GM18909 (cell line): ENCODE measurements at regions not wholly inside any gene's neighbourhood (a gene's known extent, or its start where the extent isn't known, plus 50 kb on each side); places are given as distances from the start of the nearest gene placed in this dataset.
"Not testable (repeated sequence)": the region's sequence is repeated elsewhere in the genome, so short reads cannot be mapped to it uniquely, and the experiment has no call there.

Source experiments
- ATAC-seq: cut with Tn5 transposase; IDR thresholded peaks from one replicate; pipeline ENCODE4 v1.9.1; 2021; ENCODE audit warnings: mild to moderate bottlenecking; ENCODE audit not compliant: unreplicated experiment, poor library complexity

DNA sequence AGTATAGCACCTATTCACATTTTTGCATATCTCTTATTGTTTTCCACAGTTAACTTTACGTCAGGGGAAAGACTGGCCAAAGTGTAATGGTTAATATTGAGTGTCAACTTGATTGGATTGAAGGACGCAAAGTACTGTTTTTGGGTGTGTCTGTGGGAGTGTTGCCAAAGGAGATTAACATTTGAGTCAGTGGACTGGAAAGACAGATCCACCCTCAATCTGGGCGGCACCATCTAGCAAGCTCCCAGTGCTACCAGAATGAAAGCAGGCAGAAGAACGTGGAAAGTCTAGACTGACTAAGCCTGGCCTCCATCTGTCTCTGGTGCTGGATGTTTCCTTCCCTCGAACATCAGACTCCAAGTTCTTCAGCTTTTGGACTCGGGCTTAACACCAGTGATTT lies 1900.7 kb upstream of the RAG2 start:
- ATAC-seq: no peak

DNA sequence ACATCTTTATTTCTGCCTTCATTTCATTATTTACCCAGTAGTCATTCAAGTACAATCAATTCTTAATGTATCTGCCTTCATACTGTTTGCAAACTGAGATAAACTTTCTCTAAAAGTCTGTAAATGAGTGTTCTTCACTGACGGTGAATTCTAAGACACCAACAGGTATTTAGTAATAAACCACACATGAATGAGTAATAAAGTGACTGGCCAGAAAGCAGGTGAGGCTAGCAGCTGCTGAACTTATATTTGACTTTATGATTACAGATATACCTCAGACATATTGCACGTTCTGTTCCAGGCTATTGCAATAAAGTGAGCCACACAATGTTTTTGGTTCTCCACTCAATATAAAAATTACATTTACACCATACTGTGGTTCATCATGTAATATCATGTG lies 1894.0 kb upstream of the RAG2 start:
- ATAC-seq: no peak

DNA sequence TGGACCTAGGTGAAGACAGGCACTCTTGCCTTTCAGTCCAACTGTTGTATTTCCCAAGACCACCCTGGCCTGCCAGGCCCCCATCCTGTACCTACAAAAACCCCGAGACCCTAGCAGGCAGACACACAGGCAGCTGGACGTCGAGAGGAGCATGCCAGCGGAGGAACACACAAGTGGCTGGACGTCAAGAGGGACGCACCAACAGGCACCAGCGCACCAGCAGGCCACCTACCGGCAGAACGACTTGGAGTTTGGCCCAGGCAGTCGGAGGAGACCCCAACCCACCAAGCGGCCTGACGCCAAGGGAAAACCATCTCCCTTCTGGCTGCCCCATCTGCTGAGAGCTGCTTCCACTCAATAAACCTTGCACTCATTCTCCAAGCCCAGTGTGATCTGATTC lies 1883.4 kb upstream of the RAG2 start:
- ATAC-seq: no peak

DNA sequence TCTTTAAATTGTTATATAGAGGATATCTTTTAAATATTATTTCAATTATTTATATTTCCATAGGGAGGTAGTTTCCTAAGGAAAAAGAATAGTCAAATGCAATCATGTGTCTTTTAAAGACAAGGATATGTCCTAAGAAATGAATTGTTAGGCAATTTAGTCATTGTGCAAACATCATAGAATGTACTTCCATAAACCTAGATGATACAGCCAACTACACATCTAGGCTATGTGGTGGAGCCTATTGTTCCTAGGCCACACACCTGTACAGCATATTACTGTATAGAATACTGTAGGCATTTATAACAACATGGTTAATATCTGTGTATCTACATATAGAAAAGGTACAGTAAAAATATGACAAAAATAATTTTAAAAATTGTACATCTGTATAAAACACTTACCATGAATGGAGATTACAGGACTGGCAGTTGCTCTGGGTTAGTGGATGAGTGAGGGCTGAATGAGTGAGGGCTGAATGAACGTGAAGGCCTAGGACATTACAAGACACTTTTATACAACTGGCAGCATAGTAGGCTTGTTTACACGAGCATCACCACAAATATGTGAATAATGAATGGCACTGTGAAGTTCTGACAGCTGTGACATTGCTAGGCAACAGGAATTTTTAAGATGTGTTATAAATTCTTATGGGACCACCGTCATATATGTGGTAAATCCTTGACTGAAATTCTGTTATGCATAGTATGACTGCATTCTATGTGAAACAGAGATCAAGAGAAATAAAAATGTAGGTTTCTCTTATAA lies 1879.0 kb upstream of the RAG2 start:
- ATAC-seq: no peak

DNA sequence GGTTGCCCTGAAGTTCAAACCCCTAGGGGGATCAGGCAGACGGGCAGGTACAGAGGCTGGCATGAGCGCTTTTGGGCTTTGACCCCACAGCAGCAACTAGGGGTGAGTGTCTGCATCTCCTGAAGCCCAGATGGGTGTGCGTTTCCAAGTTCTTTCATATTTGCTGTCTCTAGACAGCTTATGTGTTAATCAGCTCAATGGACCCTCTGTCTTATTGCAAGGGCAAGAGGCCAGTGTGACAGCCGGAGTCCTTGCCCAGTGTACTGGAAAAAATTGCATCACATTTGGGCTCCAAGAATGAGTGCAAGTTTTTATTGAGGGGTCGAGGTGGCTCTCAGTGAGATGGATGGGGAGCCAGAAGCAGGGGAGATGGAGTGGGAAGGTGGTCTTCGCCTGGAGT lies 1863.7 kb upstream of the RAG2 start:
- ATAC-seq: no peak

DNA sequence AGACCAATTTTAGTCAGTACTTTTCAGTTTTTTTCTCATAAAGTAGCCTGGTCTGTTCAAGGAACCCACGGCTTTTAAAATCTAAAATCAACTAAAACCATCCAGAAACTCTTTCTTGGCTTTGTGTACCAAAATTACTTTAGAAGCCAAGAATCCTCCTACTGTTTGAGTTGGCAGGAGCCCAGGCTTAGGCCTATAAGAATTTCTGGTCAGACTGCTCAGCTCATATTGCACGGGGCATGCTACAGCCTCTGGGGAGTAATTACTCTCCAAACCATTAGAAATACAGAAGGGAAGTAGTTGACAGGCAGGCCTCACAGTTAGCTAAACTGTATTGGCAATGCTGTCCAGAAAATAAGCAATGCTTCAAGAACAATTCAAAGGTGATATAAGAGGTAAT lies 1862.9 kb upstream of the RAG2 start:
- no peak for ATAC-seq

DNA sequence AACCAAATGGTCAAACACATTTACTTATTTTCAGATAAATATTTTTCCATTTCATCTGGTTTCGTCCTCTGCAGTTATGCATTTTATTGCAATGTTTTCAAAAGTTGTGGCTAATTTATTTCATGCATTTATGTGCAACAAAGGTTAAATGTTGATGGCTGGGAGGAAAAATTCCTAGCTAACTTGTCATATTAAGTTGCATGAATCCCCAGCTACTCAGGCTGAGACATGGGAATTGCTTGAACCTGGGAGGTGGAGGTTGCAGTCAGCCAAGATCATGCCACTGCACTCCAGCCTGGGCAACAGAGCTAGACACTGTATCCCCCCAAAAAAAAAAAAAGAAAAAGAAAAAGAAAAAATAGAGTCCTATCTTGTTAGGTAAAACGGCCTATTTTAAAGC lies 1862.4 kb upstream of the RAG2 start:
- ATAC-seq: no peak

DNA sequence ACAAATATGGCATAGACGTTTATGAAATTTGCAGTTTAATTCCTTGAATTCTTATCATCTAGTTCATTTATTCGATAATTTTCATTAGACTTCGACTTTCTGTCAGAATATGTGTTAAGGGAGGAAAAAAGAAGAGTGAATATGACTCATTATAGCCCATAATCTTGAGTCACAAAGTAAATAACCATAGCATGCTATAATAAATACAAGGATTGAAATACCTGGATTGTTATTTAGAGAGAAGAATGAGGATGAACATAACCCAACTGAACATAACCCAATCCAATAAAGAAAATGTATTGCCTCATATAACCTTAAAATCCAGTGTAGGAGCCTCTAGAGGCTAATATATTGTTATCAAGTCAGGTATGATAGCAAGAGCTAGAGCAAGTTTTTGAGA lies 1858.3 kb upstream of the RAG2 start:
- no peak for ATAC-seq

DNA sequence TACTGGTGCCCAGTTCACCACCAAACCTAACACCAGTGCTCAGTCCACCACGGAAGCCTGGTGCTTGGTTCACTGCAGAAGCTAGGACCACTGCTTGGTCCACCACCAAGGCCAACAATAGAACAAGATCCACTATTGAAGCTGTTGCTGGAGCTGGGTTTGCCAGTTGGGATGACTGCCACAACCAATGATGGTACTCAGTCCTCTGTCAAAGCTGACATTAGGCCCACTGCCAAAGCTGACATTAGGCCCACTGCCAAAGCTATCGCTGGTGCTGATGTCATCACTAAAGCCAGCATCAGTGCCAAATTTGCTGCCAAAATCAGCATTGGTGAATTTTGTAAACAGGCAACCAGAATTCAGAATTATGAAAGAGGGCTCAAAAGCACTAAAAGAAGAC lies 1850.2 kb upstream of the RAG2 start:
- no peak for ATAC-seq

DNA sequence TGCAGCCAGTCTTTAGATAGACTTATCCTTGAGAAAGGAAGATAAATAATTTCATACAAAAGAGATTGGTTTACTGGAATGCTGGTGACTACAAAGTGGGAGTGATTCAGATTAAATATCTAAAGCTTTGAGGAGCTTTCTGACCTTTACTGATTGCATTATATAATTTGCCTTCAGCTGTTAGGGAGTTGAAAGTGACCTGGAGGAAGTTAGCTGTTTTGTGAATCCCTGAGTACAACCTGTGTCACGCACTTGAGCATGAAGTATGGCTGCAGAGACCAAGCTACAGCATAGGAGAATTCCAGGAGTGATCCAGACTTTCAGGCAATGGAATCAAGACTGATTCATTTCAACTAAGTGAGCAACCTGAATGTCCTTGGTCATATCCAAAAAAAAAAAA lies 1848.3 kb upstream of the RAG2 start:
- no peak for ATAC-seq

DNA sequence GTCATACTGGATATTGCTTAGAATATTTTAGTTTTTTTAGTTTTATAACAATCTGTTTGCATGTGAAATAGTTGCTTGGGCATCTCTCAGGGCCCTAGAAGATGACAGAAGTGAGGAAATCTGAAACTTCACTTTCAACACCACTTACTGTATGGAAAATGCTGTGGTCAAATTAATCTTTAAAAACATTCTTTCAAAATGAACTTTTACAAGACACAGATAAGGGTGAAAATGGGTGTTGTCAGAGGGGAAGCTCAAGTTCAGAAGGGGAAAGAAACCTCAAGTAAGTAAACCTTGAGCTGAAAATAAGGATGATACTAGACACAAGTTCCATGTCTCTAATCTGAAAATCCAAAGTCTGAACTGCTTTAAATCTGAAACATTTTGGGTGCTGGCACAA lies 1840.1 kb upstream of the RAG2 start:
- no peak for ATAC-seq

DNA sequence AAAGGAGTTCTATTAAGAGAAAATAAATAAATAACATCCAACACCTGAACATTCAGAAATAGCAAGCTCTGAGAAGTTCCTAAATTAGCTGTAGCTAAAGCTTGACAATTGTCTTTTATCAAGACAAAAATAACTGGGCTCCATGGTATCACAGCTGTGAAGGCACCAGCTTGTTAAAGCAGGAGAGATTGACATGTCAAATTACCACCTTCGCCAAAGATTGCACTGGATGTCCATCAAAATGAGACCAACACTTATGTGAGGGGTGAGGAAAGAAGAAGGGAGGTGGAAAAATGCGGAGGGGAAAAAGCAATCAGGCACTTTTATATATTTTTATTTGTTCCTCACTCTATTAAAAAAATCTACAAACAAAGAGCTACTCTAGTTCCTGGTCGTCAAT lies 1827.5 kb upstream of the RAG2 start:
- no peak for ATAC-seq

DNA sequence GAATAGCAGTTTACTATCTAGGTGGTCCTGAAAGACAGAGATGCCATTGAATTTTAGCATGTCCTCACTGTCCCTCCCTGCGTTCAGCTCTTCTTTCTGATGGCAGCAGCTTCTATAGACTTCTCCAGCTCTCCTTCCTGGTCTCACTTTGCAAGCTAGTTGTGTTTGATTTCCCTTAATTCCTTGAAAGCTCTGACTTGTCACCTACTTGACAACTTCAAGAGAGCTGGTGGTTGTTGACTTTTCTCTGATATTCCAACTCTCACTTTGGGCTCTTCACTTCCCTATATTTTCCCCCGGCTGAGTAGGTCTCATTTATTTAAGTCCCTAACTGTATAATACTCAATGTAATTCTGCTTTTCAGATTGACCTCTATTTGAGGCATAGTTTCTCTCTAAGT lies 1825.0 kb upstream of the RAG2 start:
- no peak for ATAC-seq

DNA sequence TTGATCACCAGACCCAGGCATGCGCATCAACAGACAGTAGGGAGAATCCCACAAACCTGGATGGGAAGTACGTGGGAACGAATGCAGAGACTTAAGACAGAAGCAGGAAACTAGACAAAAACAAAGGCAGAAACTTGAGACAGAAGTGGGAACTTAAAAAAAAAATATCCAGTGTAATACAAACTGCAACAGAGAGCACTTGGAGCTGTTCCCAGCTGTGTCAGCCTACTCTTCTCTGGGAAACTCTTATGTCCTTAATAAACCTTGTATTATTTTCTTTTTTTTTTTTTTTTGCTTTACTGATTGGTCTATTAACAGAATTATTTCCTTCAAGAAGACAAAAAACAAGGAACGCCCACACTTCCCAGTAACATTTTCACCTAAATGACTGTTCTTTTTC lies 1818.1 kb upstream of the RAG2 start:
- no peak for ATAC-seq

DNA sequence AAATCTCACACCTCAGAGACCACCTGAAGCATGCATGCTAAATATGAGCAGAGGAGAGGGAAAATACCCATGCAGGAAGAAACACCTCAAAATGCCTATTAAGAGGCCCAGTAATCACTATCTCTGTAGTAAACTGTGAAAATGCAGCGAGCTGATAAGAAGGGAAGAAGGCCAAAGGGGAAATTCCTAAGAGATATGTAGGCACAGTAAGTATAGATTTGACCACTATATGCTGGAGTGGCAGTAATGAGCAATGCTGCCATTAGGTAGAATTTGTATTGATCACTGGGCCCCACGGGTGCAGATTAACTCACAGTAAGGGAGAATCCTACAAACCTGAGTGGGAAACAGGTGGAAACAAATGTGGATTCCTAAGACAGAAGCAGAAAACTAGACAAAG lies 1813.1 kb upstream of the RAG2 start:
- ATAC-seq: no peak

DNA sequence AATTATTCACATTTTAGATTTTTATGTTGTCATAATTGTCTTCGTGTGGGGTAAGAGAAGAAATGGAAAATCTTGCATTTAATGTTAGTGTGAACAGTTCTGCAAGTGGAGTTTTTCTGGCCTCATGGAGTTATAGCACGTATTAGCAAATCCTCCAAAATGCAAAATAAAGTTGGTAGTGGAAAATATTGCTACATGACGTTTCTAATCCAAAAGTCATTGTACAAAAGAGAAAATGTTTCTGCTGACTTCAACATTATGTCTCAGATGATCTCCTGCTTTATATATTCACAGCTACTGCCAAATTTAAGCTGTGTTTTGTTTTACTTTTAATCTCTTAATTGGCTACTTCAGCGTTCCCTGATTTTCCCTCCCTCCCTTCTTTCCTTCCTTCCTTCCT lies 1804.0 kb upstream of the RAG2 start:
- ATAC-seq: no peak

DNA sequence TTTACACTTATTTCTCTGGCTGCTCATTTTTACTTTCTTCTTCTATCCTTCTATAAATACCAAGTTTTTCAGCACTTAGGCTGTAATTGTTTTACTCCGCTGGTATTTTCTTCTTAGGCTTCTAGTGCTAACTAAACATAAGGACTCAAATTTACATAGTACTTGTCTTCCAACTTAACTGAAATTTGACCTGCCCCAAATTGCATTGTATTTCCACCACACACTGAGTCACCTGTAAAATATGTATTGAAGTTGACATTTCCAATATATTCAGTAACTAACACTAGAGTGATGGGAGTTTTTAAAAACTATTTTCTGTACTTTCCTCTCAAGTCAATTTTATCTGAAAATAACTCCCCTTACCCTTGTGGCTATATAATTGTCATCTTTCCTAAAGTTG lies 1794.1 kb upstream of the RAG2 start:
- no peak for ATAC-seq

DNA sequence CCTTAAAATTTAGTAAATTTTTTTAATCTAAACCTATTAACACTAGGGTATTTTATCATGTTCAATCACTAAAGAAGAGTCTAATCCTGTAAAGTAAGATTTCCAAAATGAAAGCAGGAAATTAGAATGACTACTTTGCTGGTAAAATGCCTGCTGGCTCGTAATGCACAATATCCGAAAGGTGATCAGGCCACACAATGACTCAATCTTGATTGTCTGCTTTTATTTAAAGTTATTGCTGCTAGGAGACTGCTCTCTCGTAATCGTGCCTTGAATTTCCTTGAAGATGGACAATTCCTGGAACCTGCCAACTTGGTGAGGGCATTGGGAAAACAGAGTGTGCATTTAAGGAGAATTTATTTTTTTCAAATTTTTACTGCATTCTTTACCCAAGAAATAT lies 1786.5 kb upstream of the RAG2 start:
- ATAC-seq: no peak

DNA sequence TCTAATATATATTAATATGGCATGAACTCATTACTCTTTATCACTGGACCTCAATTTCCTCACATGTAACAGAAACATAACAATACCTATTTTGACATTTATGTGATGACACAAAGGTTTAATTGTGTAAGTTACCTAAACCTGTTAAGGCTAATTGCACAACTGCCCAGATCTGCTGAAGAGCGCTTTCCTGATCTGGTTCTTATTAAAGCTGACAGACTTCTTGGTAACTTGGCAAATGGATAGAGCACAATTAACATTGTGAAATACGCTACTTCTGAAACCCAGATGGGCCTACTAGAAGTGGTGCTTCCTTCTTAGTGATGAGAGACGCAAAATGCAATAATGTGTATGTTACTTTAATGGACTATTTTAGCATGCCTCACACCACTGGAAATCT lies 1767.2 kb upstream of the RAG2 start:
- no peak for ATAC-seq

DNA sequence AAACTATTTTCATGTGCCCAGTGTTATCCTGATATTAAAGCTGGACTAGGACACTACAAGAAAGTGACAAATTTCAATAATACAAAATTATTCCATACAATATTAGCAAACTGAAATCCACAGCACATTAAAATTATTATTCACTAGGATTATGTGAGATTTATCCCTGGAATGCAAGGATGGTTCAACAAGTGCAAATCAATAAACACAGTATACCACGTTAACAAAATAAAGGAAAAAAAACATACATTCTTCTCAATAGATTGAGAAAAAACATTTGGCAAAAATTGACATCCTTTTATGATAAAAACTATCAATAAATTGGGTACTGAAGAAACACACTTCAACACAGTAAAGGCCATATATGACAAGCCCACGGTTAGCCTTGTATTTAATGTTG lies 1758.2 kb upstream of the RAG2 start:
- ATAC-seq: no peak

DNA sequence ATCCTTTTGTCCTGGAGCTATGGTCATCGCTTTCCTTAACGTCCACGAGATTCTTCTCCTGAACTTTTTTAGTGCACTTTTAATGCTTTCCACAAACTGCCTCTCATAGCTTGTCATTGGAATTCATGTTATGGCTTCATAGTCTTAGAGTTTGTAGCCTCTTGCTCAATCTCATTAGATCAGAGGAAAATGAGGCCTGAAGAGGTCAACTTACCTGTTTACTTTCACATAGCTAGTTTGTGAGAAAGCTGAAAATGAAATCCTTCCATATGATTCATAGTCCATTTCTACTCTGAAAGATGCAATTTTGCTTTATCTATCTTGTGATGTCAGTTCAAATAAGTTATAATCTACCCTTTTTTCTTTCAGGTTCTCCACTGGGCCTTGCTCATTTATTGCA lies 1747.2 kb upstream of the RAG2 start:
- ATAC-seq: no peak

DNA sequence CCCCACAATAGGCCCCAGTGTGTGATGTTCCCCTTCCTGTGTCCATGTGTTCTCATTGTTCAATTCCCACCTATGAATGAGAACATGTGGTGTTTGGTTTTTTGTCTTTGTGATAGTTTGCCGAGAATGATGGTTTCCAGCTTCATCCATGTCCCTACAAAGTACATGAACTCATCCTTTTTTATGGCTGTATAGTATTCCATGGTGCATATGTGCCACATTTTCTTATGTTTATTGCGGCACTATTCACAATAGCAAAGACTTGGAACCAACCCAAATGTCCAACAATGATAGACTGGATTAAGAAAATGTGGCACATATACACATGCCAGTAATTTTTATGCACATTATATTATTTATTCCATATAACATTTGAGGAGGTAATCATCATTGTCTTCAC lies 1743.6 kb upstream of the RAG2 start:
- not testable (repeated sequence) for ATAC-seq
